ENCODE measurements at regions not wholly inside any gene's neighbourhood (a gene's known extent, or its start where the extent isn't known, plus 50 kb on each side); places are given as distances from the start of the nearest gene placed in this dataset.

GRCh38 chr3:186421946-186422345, 59.9 kb upstream of the DGKG start:
- TF ChIP-seq, protein P1, sequence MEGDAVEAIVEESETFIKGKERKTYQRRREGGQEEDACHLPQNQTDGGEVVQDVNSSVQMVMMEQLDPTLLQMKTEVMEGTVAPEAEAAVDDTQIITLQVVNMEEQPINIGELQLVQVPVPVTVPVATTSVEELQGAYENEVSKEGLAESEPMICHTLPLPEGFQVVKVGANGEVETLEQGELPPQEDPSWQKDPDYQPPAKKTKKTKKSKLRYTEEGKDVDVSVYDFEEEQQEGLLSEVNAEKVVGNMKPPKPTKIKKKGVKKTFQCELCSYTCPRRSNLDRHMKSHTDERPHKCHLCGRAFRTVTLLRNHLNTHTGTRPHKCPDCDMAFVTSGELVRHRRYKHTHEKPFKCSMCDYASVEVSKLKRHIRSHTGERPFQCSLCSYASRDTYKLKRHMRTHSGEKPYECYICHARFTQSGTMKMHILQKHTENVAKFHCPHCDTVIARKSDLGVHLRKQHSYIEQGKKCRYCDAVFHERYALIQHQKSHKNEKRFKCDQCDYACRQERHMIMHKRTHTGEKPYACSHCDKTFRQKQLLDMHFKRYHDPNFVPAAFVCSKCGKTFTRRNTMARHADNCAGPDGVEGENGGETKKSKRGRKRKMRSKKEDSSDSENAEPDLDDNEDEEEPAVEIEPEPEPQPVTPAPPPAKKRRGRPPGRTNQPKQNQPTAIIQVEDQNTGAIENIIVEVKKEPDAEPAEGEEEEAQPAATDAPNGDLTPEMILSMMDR (IDR thresholded peaks at IDR 0.05; ENCODE audit: low read depth, low read length): no peak

GRCh38 chr3:186418671-186419145, 56.7 kb upstream of the DGKG start:
- TF ChIP-seq, protein P1 (IDR thresholded peaks at IDR 0.05; ENCODE audit: low read depth, low read length): no peak
- no peak overlapping the region for H3K4me3 ChIP-seq (ENCODE audit: low read depth, low read length)

More at GRCh38 chr3:186421946-186422345, 59.9 kb upstream of the DGKG start:
- no peak overlapping the region for H3K4me3 ChIP-seq (ENCODE audit: low read depth, low read length)

DNA sequence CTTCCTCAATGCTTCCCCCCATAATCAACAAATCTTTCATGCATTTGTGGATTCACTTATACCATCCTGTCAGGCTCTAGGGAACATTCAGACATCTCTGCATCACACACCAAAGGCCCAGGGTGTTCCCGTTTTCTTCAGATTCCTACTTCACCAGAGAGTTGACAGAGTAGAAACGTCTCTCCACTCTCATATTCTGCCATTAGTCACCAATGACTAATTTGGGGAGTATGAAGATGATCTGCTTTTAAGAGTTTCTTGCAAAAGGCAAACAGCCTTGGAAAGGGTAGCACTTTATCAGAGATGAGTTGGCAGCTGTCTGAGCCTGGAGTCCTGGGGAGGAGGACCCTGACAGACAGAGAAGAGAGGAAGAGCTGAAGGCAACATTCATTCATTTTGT, 55.8 kb upstream of the DGKG start:
- H3K4me3 ChIP-seq (ENCODE audit: low read depth, low read length): no peak overlapping the region
- TF ChIP-seq, protein P1 (IDR thresholded peaks at IDR 0.05; ENCODE audit: low read depth, low read length): no peak

DNA sequence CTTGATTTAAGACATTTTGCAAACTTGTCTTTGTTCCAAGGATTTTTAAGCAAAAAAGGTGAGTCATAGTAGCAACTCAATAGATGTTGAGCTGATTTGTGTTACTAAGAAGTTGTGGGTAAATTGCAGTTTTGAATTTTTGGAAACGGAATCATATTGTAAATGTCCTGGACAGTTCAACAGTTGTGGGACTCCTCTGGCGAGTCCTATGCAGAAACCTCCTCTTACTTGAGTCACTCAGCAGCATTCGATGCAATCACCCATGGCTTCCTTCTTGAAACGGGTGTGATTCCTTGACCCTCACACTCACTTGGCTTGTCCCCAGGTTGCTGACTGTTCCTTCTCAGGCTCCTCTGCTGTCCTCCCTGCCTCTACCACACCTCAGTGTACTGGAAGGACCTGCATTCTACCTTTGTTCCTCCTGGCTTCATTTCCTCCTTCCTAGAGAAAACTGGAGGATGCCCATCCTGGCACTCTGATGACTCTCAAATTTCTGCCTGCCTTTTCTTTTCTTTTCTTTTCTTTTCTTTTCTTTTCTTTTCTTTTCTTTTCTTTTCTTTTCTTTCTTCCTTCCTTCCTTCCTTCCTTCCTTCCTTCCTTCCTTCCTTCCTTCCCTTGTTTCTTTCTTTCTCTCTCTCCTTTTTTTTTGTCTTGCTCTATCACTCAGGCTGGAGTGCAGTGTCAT, 52.8 kb upstream of the DGKG start:
- TF ChIP-seq, protein P1 (IDR thresholded peaks at IDR 0.05; ENCODE audit: low read depth, low read length): no peak
- H3K4me3 ChIP-seq (ENCODE audit: low read depth, low read length): no peak overlapping the region

DNA sequence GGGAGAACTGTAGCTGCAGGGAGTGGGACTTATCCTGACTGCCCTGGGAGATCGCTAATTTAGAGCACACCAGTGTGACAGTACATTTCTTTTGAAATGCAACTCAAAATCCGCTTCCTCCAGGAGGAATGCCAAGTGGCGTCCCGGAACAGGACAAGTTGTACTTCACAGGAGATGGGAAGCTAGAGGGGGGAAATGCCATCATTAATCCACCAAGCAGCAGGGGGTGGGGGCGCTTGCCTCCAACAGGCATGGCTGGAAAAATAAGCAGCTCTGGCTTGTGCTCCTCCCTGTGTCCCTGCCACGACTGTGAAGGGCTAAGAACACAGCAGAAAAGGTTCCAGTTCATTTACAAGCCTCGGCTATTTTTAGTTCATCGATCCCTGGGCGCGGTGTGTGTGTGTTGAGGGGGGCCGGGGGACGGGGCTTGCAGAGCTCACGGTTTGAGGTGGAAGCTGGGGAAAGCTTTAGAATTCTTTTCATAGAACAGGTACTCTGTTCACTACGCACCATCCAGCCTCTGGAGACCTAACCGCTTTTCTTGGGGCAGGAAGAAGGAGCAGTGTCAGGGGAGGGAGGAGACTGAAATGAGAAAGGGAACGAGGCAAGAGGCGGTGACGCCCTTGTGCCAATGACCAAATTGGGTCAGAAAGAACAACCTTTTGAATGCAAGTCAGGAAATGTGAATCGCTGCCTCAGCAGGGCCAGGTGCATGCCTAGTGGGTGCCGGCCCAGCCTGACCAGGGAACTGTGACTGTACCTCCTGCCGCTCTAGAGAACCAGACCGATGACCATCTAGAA, 51.8 kb upstream of the DGKG start:
- TF ChIP-seq, protein P1 (IDR thresholded peaks at IDR 0.05; ENCODE audit: low read depth, low read length): no peak
- H3K4me3 ChIP-seq (ENCODE audit: low read depth, low read length): no peak overlapping the region

- TF ChIP-seq, protein P1 (IDR thresholded peaks at IDR 0.05; ENCODE audit: low read depth, low read length): no peak
- no peak overlapping the region for H3K4me3 ChIP-seq (ENCODE audit: low read depth, low read length)
Measured at GRCh38 chr3:186411994-186412393, 50.0 kb upstream of the DGKG start.

Data from WI38 (cell line).